NT2/D1 (cell line): ENCODE measurements at regions not wholly inside any gene's neighbourhood (a gene's known extent, or its start where the extent isn't known, plus 50 kb on each side); places are given as distances from the start of the nearest gene placed in this dataset.

Experiments used
- SUZ12 ChIP-seq: IDR thresholded peaks from 2 replicates; pipeline ENCODE4 v1.6.1; 2011; ENCODE audit not compliant: insufficient read length, insufficient read depth; ENCODE audit errors: extremely low read depth
- YY1 ChIP-seq: IDR thresholded peaks from 2 replicates; pipeline ENCODE4 v1.6.1; 2011; ENCODE audit not compliant: insufficient read length, insufficient read depth
- ZNF274 ChIP-seq: IDR thresholded peaks from 2 replicates; pipeline ENCODE4 v1.6.1; 2011; ENCODE audit warnings: mild to moderate bottlenecking, low read depth, low read length

GRCh38 chr12:20283482-20283881 is 84.9 kb upstream of the PDE3A start:
- TF ChIP-seq SUZ12: no peak
- TF ChIP-seq YY1: no peak
- no peak for TF ChIP-seq ZNF274
